ENCODE measurements at regions not wholly inside any gene's neighbourhood (a gene's known extent, or its start where the extent isn't known, plus 50 kb on each side); places are given as distances from the start of the nearest gene placed in this dataset.

GRCh38 chr5:63524281-63524680 is 438.0 kb downstream of the HTR1A start:
- no peak overlapping the region for H3K4me2 ChIP-seq (ENCODE audit: low read depth, low read length)
- no peak overlapping the region for H3K9ac ChIP-seq (ENCODE audit: low read depth, low read length)
- in situ Hi-C loops (cut with MboI; ENCODE audit: low sequenced_read_pairs) (no loop called here), intact Hi-C loops (cut with micrococcal nuclease) (no loop called here), dilution Hi-C loops (cut with HindIII; ENCODE audit: low sequenced_read_pairs, unreplicated experiment) (no loop called here)
- no peak overlapping the region for H2BK15ac ChIP-seq (ENCODE audit: low read depth, low read length)
- WGBS, 2 experiments (ENCODE audit: extremely low coverage in 2 of 2, insufficient read length in 1 of 2) = no CpG with 5 or more reads among the region's 1 CpG
- H2BK5ac ChIP-seq (ENCODE audit: low read depth, low read length, poor library complexity, severe bottlenecking) = no peak overlapping the region
- no peak overlapping the region for H3K4ac ChIP-seq (ENCODE audit: low read depth, low read length)
- no peaks in the 10 kb centered on the region for H3K27me3 ChIP-seq (ENCODE audit: control insufficient read depth, insufficient read depth, low read length)
- H4K8ac ChIP-seq (ENCODE audit: low read depth in 2 of 2, low read length in 2 of 2) = no peak overlapping the region
- H4K91ac ChIP-seq (ENCODE audit: insufficient read depth, low read depth, low read length) = no peak overlapping the region
- ChIA-PET POLR2A (ENCODE audit: unreplicated experiment) (no interaction called here), CTCF (no interaction called here)
- H4K20me1 ChIP-seq (ENCODE audit: insufficient read depth, low read length) = no peaks in the 10 kb centered on the region
- ATAC-seq (ENCODE audit: low read depth) = no peak
- no peak overlapping the region for H3K4me3 ChIP-seq (ENCODE audit: insufficient read depth, low read depth, low read length)
- no peak overlapping the region for H2AK9ac ChIP-seq (replicated peaks; ENCODE audit: low read depth, low read length, poor library complexity)
- no peak overlapping the region for H3K56ac ChIP-seq (ENCODE audit: extremely low read depth, insufficient read depth, low read length)
- no peak overlapping the region for H2AK5ac ChIP-seq (ENCODE audit: low read depth, low read length)
- no peak for TF ChIP-seq RFX5 (IDR thresholded peaks at IDR 0.05; ENCODE audit: low read depth, low read length)
- no peaks in the 10 kb centered on the region for H3K36me3 ChIP-seq (ENCODE audit: control insufficient read depth, insufficient read depth, low read length)
- no peak overlapping the region for H3K14ac ChIP-seq (replicated peaks; ENCODE audit: low read depth, low read length)
- H3K9me1 ChIP-seq (ENCODE audit: insufficient read depth, low read length) = no peaks in the 10 kb centered on the region
- no peaks in the 10 kb centered on the region for H3K79me1 ChIP-seq (ENCODE audit: low read depth in 1 of 2, low read length in 2 of 2)
- no peak overlapping the region for H3K23ac ChIP-seq (ENCODE audit: low read depth, low read length)
- no TSS peak for BruUV-seq (replicated peaks)
- H3K4me1 ChIP-seq (ENCODE audit: control insufficient read depth, insufficient read depth, low read length) = no peaks in the 10 kb centered on the region
- H2AFZ ChIP-seq (replicated peaks; ENCODE audit: low read length, poor library complexity) = no peak overlapping the region
- H3K9me3 ChIP-seq (ENCODE audit: control insufficient read depth, insufficient read depth, low read length) = peaks cover 5% of the 10 kb centered on the region
- no peak overlapping the region for H3K18ac ChIP-seq (ENCODE audit: low read depth, low read length)
- H2BK120ac ChIP-seq (ENCODE audit: low read depth, low read length) = no peak overlapping the region
- H2BK20ac ChIP-seq (ENCODE audit: low read depth, low read length) = no peak overlapping the region
- no peak overlapping the region for H4K5ac ChIP-seq (ENCODE audit: low read depth, low read length)
- DNase-seq = no peak
- no peak overlapping the region for H3K27ac ChIP-seq (ENCODE audit: insufficient read depth, low read length)

Measured in IMR-90 (cell line).